PFSK-1 (cell line): ENCODE measurements at regions not wholly inside any gene's neighbourhood (a gene's known extent, or its start where the extent isn't known, plus 50 kb on each side); places are given as distances from the start of the nearest gene placed in this dataset.

Experiments
- FOXP2 ChIP-seq: optimal IDR thresholded peaks from 2 replicates; pipeline ENCODE3; 2011; ENCODE audit warnings: borderline replicate concordance, control low read depth, inconsistent platforms; ENCODE audit not compliant: insufficient read depth; ENCODE audit errors: extremely low read length, extremely low read depth
- POLR2AphosphoS5 ChIP-seq: IDR thresholded peaks from 2 replicates; pipeline ENCODE4 v1.6.1; 2012; ENCODE audit warnings: low read depth, mild to moderate bottlenecking, control low read depth, low read length, moderate library complexity
- SIN3A ChIP-seq: IDR thresholded peaks from 2 replicates; pipeline ENCODE4 v1.6.1; 2012; ENCODE audit warnings: mild to moderate bottlenecking, low read length, moderate library complexity, borderline replicate concordance; ENCODE audit not compliant: insufficient read depth
- TAF1 ChIP-seq: IDR thresholded peaks from 2 replicates; pipeline ENCODE4 v1.6.1; 2012; ENCODE audit warnings: low read length, control low read depth, borderline replicate concordance; ENCODE audit not compliant: insufficient read depth
- TF ChIP-seq, protein P1 (sequence below), 2 experiments: IDR thresholded peaks; 2 replicates each; pipeline versions ENCODE4 v1.6.1 to v1.8.0; 2011 to 2012; ENCODE audit warnings: low read depth in 2 of 2, low read length in 2 of 2, control low read depth in 1 of 2, inconsistent platforms in 1 of 2, mild to moderate bottlenecking in 1 of 2, moderate library complexity in 1 of 2; ENCODE audit not compliant: insufficient read depth in 1 of 2

DNA sequence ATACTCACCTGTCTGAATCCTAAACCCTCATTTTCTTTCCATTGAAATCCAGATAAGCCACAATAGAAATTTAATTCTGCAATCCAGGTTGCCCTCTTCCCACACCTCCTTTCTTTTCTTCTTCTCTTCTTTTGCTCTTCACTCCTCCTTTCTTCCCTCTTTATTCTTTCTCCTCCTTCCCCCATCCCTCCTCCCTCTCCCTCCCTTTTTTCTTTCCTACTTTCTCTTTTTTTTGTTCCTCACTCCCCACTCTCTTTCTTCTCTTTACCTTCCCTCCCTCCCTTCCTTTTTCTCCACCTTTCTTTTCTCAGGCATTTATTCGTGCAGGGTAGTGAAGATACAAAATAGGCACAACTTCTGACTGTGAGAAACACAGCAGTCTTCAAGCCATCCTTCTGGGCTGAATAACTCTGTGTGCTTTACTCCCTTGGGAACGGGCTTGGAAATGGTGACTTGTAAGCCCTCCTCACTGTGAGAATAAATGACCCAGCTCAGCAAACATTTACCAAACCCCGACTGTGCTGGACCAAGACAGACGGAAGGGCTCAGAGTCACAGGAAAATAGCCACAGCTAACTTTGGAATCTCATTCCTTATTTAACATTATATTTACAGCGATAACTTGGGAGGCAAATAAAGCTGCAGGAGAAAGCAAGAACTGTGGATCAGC, 140.8 kb downstream of the HAPSTR1 start:
- TF ChIP-seq, protein P1, sequence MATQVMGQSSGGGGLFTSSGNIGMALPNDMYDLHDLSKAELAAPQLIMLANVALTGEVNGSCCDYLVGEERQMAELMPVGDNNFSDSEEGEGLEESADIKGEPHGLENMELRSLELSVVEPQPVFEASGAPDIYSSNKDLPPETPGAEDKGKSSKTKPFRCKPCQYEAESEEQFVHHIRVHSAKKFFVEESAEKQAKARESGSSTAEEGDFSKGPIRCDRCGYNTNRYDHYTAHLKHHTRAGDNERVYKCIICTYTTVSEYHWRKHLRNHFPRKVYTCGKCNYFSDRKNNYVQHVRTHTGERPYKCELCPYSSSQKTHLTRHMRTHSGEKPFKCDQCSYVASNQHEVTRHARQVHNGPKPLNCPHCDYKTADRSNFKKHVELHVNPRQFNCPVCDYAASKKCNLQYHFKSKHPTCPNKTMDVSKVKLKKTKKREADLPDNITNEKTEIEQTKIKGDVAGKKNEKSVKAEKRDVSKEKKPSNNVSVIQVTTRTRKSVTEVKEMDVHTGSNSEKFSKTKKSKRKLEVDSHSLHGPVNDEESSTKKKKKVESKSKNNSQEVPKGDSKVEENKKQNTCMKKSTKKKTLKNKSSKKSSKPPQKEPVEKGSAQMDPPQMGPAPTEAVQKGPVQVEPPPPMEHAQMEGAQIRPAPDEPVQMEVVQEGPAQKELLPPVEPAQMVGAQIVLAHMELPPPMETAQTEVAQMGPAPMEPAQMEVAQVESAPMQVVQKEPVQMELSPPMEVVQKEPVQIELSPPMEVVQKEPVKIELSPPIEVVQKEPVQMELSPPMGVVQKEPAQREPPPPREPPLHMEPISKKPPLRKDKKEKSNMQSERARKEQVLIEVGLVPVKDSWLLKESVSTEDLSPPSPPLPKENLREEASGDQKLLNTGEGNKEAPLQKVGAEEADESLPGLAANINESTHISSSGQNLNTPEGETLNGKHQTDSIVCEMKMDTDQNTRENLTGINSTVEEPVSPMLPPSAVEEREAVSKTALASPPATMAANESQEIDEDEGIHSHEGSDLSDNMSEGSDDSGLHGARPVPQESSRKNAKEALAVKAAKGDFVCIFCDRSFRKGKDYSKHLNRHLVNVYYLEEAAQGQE (IDR thresholded peaks at IDR 0.05; ENCODE audit: insufficient read depth in 1 of 2, low read depth in 2 of 2, low read length in 2 of 2), result no peak
- TF ChIP-seq POLR2AphosphoS5 (no peak), TAF1 (no peak), SIN3A (no peak), FOXP2 (no peak)
